ENCODE measurements at regions not wholly inside any gene's neighbourhood (a gene's known extent, or its start where the extent isn't known, plus 50 kb on each side); places are given as distances from the start of the nearest gene placed in this dataset.

DNA sequence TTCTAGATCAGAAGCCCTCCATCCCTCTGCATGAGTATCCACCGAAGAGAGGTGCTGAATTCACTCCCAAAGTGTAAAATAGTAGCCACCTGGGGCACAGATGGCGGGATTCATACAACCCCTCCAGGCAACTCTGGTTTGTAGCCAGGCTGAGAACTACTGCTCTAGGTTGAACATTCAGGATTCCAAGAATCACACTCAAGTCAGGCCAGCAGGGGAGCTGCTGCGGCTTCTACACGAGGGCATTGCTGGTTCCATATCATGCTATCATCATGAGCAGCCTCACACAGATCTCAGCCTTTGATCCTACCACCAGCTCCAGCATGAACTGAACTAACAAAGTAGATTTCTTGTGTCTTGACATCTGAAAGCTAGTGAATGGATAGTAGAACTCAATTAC is 367.9 kb downstream of the DIRAS2 start:
- Mint-ChIP-seq H3K27ac (ENCODE audit: unreplicated experiment) (no peak overlapping the region), H3K9me3 (ENCODE audit: unreplicated experiment) (no peaks in the 10 kb centered on the region), H3K4me3 (ENCODE audit: unreplicated experiment) (no peak overlapping the region), H3K4me1 (ENCODE audit: unreplicated experiment) (no peaks in the 10 kb centered on the region), H3K36me3 (ENCODE audit: unreplicated experiment) (no peaks in the 10 kb centered on the region), H3K27me3 (ENCODE audit: unreplicated experiment) (peaks cover 28% of the 10 kb centered on the region)
- TF ChIP-seq, protein P1, sequence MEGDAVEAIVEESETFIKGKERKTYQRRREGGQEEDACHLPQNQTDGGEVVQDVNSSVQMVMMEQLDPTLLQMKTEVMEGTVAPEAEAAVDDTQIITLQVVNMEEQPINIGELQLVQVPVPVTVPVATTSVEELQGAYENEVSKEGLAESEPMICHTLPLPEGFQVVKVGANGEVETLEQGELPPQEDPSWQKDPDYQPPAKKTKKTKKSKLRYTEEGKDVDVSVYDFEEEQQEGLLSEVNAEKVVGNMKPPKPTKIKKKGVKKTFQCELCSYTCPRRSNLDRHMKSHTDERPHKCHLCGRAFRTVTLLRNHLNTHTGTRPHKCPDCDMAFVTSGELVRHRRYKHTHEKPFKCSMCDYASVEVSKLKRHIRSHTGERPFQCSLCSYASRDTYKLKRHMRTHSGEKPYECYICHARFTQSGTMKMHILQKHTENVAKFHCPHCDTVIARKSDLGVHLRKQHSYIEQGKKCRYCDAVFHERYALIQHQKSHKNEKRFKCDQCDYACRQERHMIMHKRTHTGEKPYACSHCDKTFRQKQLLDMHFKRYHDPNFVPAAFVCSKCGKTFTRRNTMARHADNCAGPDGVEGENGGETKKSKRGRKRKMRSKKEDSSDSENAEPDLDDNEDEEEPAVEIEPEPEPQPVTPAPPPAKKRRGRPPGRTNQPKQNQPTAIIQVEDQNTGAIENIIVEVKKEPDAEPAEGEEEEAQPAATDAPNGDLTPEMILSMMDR (IDR thresholded peaks at IDR 0.05), result no peak
- no peak for DNase-seq (ENCODE audit: extremely low spot score, unreplicated experiment)

DNA sequence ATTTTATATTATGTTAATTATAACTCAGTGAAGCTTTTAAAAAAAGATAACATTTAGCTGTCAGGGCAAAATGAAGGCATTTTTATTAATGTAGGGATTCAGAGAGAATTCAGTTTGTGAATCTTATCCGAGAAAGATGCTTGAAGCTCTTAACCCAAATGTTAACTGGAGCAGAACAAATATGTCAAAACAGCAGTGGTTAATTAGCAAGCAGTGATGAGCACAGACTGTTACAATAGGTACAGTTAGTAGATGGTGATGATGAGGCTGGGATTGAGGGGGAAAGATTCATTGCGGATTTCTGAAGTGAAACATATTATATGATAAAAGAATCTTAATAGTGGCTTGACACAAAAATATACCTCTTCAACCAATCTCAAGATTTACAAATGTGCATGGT is 356.7 kb downstream of the DIRAS2 start:
- Mint-ChIP-seq H3K4me1 (ENCODE audit: unreplicated experiment) (no peaks in the 10 kb centered on the region), H3K36me3 (ENCODE audit: unreplicated experiment) (no peaks in the 10 kb centered on the region), H3K9me3 (ENCODE audit: unreplicated experiment) (peaks cover 11% of the 10 kb centered on the region), H3K27me3 (ENCODE audit: unreplicated experiment) (peaks cover 7% of the 10 kb centered on the region), H3K4me3 (ENCODE audit: unreplicated experiment) (no peak overlapping the region), H3K27ac (ENCODE audit: unreplicated experiment) (no peak overlapping the region)
- TF ChIP-seq, protein P1 (IDR thresholded peaks at IDR 0.05), result no peak
- no peak for DNase-seq (ENCODE audit: extremely low spot score, unreplicated experiment)

DNA sequence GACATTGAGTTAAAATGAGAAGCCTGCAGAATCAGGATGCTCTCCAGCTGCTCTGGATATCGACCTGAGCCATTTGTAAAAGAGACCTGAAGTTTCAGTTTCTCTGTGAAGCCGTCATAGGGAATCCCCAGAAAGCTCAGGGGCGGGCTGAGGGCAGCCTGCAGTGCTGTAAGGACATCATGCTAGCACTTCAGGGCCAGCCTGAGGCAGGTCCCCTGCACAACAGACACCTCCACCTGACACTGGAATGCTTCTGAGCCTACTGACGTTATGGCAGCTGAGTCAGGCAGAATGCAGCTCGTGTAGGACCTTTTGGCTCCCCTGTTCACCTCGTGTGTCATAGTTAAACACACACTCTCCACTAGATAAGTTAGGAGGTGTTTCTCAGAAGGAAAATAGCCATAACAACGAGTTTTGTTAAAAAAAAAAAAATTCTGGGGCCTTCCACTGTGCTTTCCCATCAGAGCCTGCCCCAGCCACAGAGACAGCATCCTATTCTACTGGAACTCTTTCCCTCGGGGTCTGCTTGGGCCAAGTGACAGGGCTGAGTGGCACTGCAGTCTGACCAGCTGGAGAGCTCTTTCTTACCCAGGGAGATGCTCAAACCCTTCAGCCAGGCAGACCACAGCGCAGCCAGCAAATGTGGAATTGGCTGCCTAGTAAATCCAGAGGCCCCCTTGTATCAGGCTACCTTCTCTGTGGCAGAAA is 354.9 kb downstream of the DIRAS2 start:
- H3K9me3 Mint-ChIP-seq (ENCODE audit: unreplicated experiment), result no peaks in the 10 kb centered on the region
- H3K4me1 Mint-ChIP-seq (ENCODE audit: unreplicated experiment), result no peaks in the 10 kb centered on the region
- no peak overlapping the region for H3K27ac Mint-ChIP-seq (ENCODE audit: unreplicated experiment)
- H3K4me3 Mint-ChIP-seq (ENCODE audit: unreplicated experiment), result no peak overlapping the region
- no peaks in the 10 kb centered on the region for H3K36me3 Mint-ChIP-seq (ENCODE audit: unreplicated experiment)
- no peaks in the 10 kb centered on the region for H3K27me3 Mint-ChIP-seq (ENCODE audit: unreplicated experiment)
- no peak for DNase-seq (ENCODE audit: extremely low spot score, unreplicated experiment)
- TF ChIP-seq, protein P1 (IDR thresholded peaks at IDR 0.05), result no peak

DNA sequence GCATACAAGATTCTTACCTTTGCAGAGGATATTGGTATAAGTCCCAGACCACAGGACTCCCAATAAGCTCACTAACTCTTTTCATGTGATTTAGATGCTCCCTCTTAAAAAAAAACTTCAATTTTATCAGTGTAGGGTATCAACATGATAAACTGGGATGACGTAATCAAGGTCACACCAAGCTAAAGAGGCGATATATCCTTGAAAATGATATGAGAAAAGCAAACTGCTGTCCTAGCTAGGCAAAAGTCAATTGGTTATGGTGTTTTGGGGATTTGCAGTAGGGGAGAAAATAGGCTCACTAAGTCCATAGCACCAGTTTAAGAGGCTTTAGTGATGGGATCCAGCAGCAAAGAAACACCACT is 354.4 kb downstream of the DIRAS2 start:
- no peak for DNase-seq (ENCODE audit: extremely low spot score, unreplicated experiment)
- H3K36me3 Mint-ChIP-seq (ENCODE audit: unreplicated experiment), result no peaks in the 10 kb centered on the region
- no peaks in the 10 kb centered on the region for H3K27me3 Mint-ChIP-seq (ENCODE audit: unreplicated experiment)
- no peak overlapping the region for H3K27ac Mint-ChIP-seq (ENCODE audit: unreplicated experiment)
- no peaks in the 10 kb centered on the region for H3K9me3 Mint-ChIP-seq (ENCODE audit: unreplicated experiment)
- TF ChIP-seq, protein P1 (IDR thresholded peaks at IDR 0.05), result no peak
- no peak overlapping the region for H3K4me3 Mint-ChIP-seq (ENCODE audit: unreplicated experiment)
- no peaks in the 10 kb centered on the region for H3K4me1 Mint-ChIP-seq (ENCODE audit: unreplicated experiment)

DNA sequence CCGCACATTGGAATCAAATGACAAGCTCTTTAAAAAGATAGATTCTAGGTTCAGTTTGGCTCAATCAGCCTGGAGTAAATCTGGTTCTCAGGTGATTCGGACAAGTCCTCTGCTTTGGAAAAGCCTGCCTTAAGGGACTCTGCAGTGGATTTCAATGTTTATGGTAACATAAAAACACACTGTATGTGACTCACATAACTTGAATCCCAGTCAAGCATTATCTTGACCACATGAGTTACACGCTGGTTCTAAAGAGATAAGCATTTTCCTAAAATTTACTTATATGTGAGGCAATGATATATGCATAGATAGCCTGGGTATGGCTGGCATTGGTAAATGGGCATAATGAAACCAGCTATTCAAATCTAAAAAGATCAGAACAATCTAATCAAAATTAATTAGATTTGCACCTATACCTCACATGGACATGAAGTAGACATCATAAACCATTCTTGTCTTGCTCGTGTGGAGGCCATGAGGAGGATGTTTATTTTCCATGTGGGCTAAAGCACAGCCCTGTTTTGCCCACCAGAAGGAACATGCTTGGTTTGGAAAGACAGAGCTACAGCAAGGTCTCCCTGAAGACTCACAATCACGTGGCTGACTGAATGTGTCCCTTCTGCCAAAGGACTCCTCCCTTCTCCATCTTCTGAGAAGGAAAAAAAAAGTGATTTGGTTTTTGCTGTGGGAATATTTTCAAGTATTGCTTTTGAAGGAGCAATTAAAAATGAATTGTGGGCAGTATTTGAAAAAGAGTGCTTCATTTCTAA is 351.7 kb downstream of the DIRAS2 start:
- H3K36me3 Mint-ChIP-seq (ENCODE audit: unreplicated experiment), result no peaks in the 10 kb centered on the region
- no peak overlapping the region for H3K4me3 Mint-ChIP-seq (ENCODE audit: unreplicated experiment)
- peaks cover under 1% of the 10 kb centered on the region for H3K4me1 Mint-ChIP-seq (ENCODE audit: unreplicated experiment)
- TF ChIP-seq, protein P1 (IDR thresholded peaks at IDR 0.05), result no peak
- no peaks in the 10 kb centered on the region for H3K9me3 Mint-ChIP-seq (ENCODE audit: unreplicated experiment)
- no peaks in the 10 kb centered on the region for H3K27me3 Mint-ChIP-seq (ENCODE audit: unreplicated experiment)
- DNase-seq (ENCODE audit: extremely low spot score, unreplicated experiment), result no peak
- H3K27ac Mint-ChIP-seq (ENCODE audit: unreplicated experiment), result no peak overlapping the region
